NT2/D1 (cell line): ENCODE measurements at regions not wholly inside any gene's neighbourhood (a gene's known extent, or its start where the extent isn't known, plus 50 kb on each side); places are given as distances from the start of the nearest gene placed in this dataset.

Experiments used
- SUZ12 ChIP-seq: IDR thresholded peaks from 2 replicates; pipeline ENCODE4 v1.6.1; 2011; ENCODE audit not compliant: insufficient read length, insufficient read depth; ENCODE audit errors: extremely low read depth
- YY1 ChIP-seq: IDR thresholded peaks from 2 replicates; pipeline ENCODE4 v1.6.1; 2011; ENCODE audit not compliant: insufficient read length, insufficient read depth

GRCh38 chr17:73914536-73915274 is 270.5 kb upstream of the SDK2 start:
- no peak for TF ChIP-seq YY1
- no peak for TF ChIP-seq SUZ12
